ENCODE measurements at regions not wholly inside any gene's neighbourhood (a gene's known extent, or its start where the extent isn't known, plus 50 kb on each side); places are given as distances from the start of the nearest gene placed in this dataset.

- DNase-seq (ENCODE audit: insufficient read length, low spot score) (no peak), FAIRE-seq (no peak)
- no peak for TF ChIP-seq CTCF (IDR thresholded peaks at IDR 0.05; ENCODE audit: insufficient read depth, missing control alignments)
Measured at GRCh38 chr2:42965910-42966309, 173.5 kb upstream of the HAAO start.

DNA sequence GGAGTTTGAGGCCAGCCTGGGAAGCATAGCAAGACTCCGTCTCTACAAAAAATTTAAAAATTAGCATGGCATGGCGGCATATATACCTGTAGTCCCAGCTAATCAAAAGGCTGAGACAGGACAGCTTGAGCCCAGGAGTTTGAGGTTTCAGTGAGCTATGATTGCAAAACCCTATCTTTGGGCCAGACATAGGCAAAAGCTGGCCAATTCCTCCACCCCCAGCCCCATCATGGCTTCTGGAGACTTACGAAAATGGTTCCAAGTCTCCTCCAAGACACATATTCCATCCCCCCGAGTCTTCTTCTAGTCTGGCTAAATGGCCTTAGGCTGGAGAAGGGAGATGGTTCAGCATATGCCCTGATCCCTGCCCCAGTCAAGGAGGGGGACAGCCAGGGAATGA is 172.8 kb upstream of the HAAO start:
- DNase-seq (ENCODE audit: insufficient read length, low spot score) = no peak
- no peak for FAIRE-seq
- no peak for TF ChIP-seq CTCF (IDR thresholded peaks at IDR 0.05; ENCODE audit: insufficient read depth, missing control alignments)

GRCh38 chr2:42964439-42965083 is 172.2 kb upstream of the HAAO start:
- no peak for FAIRE-seq
- DNase-seq (ENCODE audit: insufficient read length, low spot score) = no peak
- no peak for TF ChIP-seq CTCF (IDR thresholded peaks at IDR 0.05; ENCODE audit: insufficient read depth, missing control alignments)

GRCh38 chr2:42963452-42964068 is 171.2 kb upstream of the HAAO start:
- no peak for TF ChIP-seq CTCF (IDR thresholded peaks at IDR 0.05; ENCODE audit: insufficient read depth, missing control alignments)
- FAIRE-seq (no peak), DNase-seq (ENCODE audit: insufficient read length, low spot score) (no peak)

DNA sequence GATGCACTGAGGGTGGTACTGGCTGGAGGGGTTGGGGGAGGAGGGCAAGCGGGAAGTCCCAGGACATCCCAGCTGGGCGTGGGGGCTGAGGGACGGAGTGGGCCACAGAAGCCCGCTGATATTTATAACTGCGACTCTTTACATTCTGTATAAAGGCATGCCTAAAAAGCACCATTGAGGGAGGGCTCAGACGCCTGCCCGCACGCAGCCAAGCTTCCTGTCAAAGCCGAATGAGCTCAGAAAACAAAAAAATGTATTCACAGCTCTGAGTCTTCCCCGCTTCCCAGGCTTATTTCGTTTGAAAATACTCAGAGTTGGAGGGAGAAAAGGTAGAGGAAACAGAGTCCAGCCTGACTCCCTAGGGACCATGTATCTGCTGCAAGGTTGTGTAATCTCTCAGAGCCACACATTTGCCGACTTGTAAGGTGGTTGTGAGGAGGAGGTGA is 170.1 kb upstream of the HAAO start:
- DNase-seq (ENCODE audit: insufficient read length, low spot score) (no peak), FAIRE-seq (no peak)
- no peak for TF ChIP-seq CTCF (IDR thresholded peaks at IDR 0.05; ENCODE audit: insufficient read depth, missing control alignments)

GRCh38 chr2:42961961-42962360 is 169.6 kb upstream of the HAAO start:
- DNase-seq (ENCODE audit: insufficient read length, low spot score) (no peak), FAIRE-seq (no peak)
- TF ChIP-seq CTCF (IDR thresholded peaks at IDR 0.05; ENCODE audit: insufficient read depth, missing control alignments) = no peak

DNA sequence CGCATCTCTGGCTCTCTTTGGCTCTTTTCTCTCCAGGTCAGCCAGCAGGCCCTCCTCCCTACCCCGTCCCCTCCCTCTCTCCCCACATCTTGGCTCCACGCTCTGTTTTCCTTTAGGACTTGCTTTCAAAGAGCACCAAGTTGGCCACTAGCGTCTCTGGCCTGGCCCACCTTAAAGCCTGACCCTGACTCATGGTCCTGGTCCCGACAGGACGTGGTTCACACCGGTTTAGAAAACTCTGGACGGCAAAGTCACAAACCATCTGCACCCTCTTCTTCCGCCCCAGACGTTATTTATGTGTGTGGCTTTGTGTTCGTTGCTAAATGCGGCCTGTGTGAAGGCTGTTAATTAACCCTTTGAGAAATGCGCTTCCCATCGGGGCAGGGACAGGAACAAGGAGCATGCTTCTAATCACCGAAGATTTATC is 169.0 kb upstream of the HAAO start:
- DNase-seq (ENCODE audit: insufficient read length, low spot score) = no peak
- no peak for FAIRE-seq
- TF ChIP-seq CTCF (IDR thresholded peaks at IDR 0.05; ENCODE audit: insufficient read depth, missing control alignments) = no peak
